Progenitor cell of endocrine pancreas (in vitro differentiated cells): ENCODE measurements at regions not wholly inside any gene's neighbourhood (a gene's known extent, or its start where the extent isn't known, plus 50 kb on each side); places are given as distances from the start of the nearest gene placed in this dataset.

Experiments used
- DNase-seq: peaks from one replicate; pipeline ENCODE4 v3.0.0; 2021; ENCODE audit warnings: low spot score; ENCODE audit not compliant: unreplicated experiment
- H3K27ac Mint-ChIP-seq: 2 replicates; pipeline ENCODE4 v1.8.0; 2021; ENCODE audit warnings: mild to moderate bottlenecking, moderate library complexity, mixed read lengths
- H3K27me3 Mint-ChIP-seq: 2 replicates; pipeline ENCODE4 v1.8.0; 2021; ENCODE audit warnings: mixed read lengths
- H3K36me3 Mint-ChIP-seq: 2 replicates; pipeline ENCODE4 v1.8.0; 2022; ENCODE audit warnings: mixed read lengths; ENCODE audit not compliant: insufficient read depth
- H3K4me1 Mint-ChIP-seq: 2 replicates; pipeline ENCODE4 v1.8.0; 2021; ENCODE audit warnings: low read depth, mixed read lengths
- H3K4me3 Mint-ChIP-seq: 2 replicates; pipeline ENCODE4 v1.8.0; 2021; ENCODE audit warnings: low read depth, mild to moderate bottlenecking, moderate library complexity, mixed read lengths
- H3K9me3 Mint-ChIP-seq: 2 replicates; pipeline ENCODE4 v1.8.0; 2021; ENCODE audit warnings: low read depth, mixed read lengths
- CTCF ChIP-seq: fragments of 200-600 bp; sonication (generic); IDR thresholded peaks from one replicate; pipeline ENCODE4 v1.5.0; 2021; ENCODE audit warnings: antibody characterized with exemption, mild to moderate bottlenecking; ENCODE audit not compliant: unreplicated experiment

DNA sequence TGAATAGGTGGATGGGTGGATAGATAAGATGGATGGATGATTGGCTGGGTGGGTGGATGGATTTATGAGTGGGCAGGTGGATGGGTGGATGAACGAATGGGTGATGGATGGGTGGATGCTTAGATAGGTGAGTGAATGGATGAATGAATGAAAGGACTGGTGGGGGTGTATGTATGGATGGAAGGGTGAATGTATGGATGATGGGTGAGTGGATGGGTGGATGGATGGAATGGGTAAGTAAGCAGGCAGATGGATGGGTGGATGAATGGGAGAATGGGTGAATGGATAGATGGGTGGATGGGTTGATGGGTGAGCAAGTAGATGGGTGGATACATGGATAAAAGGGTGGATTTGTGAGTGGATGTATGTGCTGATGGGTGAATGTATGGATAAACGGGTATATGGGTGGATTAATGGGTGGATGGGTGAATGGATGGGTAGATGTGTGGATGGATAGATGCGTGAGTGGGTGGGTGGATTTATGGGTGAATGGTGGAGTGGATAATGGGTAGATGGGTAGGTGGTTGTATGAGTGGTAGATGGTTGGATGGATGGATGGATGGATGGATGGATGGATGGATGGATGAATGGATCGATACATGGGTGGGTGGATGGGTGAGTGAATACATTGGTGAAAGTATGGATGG is 682.6 kb downstream of the HS3ST4 start:
- no peak for TF ChIP-seq CTCF
- Mint-ChIP-seq H3K27ac (no peak overlapping the region), H3K4me3 (no peak overlapping the region), H3K4me1 (no peaks in the 10 kb centered on the region), H3K27me3 (peaks cover 3% of the 10 kb centered on the region), H3K36me3 (no peaks in the 10 kb centered on the region), H3K9me3 (no peaks in the 10 kb centered on the region)
- no peak for DNase-seq

DNA sequence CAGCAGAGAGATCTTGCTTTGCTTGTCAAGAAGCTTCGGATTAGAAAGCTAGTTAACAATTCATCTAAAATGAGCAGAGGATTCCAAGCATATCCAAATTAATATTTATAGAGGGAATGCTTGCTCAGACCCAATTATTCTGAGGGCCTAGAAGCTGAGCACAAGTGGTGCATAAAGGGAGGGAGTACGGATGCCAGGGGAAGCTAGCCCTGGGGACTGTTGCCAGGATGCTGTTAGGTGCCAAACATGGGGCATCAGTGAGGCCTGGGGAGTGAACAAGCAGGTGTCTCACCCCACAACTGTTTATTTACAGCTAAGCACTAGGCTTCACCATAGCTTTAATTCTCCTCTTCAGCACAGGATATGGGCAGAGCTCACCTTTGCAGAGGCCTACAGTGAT is 684.1 kb upstream of the C16orf82 start:
- Mint-ChIP-seq H3K36me3 (no peaks in the 10 kb centered on the region), H3K27ac (no peak overlapping the region), H3K4me3 (no peak overlapping the region), H3K9me3 (no peaks in the 10 kb centered on the region), H3K4me1 (no peaks in the 10 kb centered on the region), H3K27me3 (peaks cover 22% of the 10 kb centered on the region)
- TF ChIP-seq CTCF = no peak
- no peak for DNase-seq

DNA sequence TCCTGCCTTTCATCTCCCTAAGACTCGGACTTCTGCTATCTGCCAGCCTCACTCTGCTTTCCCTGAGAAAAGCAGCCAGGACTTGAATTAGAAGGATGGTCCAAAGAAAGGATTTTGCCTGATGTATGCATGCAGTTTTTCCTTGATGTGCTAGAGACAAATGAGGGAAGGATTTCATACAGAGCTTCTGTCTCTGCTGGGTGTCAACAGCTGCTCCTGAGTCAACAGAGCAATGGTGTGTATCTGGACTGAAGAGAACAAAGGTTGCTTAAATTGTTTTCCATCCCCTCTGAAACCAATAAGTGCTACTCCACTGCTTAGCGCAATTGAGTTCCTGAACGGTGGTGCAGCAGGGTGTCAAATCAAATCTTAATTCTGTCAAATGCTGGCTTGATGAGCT is 680.6 kb upstream of the C16orf82 start:
- H3K27ac Mint-ChIP-seq = no peak overlapping the region

DNA sequence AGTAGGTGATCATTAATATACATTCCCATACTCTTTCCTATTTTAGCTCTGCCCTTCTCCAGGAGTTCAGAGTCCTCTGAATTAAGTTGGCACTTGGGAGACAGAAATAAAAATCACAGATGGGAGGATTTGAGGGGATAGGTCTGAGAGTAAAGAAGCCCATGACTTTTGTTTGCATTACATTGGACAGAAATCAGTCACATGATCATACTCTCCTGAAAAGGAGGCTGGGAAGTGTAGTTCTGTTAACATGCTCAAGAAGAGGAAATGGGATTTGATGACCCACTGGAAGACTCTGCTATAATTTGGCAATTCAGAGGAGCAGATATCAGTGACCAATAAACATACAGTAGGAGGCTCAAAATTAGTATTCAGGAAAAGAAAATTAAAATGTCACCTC is 674.9 kb upstream of the C16orf82 start:
- H3K36me3 Mint-ChIP-seq = no peaks in the 10 kb centered on the region
- H3K4me1 Mint-ChIP-seq = no peaks in the 10 kb centered on the region
- no peak overlapping the region for H3K27ac Mint-ChIP-seq
- no peak for DNase-seq
- H3K27me3 Mint-ChIP-seq = peaks cover 19% of the 10 kb centered on the region
- TF ChIP-seq CTCF = no peak
- H3K4me3 Mint-ChIP-seq = no peak overlapping the region
- no peaks in the 10 kb centered on the region for H3K9me3 Mint-ChIP-seq

More for the DNA sequence above, 680.6 kb upstream of the C16orf82 start:
- no peak for TF ChIP-seq CTCF
- Mint-ChIP-seq H3K4me3 (no peak overlapping the region), H3K27me3 (peaks cover 20% of the 10 kb centered on the region), H3K4me1 (no peaks in the 10 kb centered on the region), H3K36me3 (no peaks in the 10 kb centered on the region), H3K9me3 (no peaks in the 10 kb centered on the region)
- DNase-seq = no peak

DNA sequence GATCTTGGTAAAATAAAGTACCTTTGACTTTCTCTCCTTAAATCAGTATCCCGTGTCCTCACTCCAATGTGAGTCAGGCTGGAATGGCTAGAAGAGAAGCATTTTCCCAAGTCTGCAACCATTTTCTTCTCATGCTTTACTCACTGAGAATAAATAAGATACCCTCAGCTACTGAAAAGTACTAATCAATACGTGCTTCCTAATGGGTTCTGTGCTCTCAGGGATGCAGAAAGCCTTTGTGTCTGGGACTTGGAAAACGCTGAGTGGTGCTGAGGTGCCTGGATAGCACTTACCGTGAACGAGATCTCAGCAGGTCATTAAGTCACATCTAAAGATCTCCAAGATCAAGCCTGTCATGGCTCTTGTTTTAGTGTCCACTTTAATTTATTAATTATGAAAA is 672.3 kb upstream of the C16orf82 start:
- no peaks in the 10 kb centered on the region for H3K4me1 Mint-ChIP-seq
- H3K36me3 Mint-ChIP-seq = no peaks in the 10 kb centered on the region
- H3K27ac Mint-ChIP-seq = no peak overlapping the region
- peaks cover 25% of the 10 kb centered on the region for H3K27me3 Mint-ChIP-seq
- H3K9me3 Mint-ChIP-seq = no peaks in the 10 kb centered on the region
- H3K4me3 Mint-ChIP-seq = no peak overlapping the region
- DNase-seq = no peak
- no peak for TF ChIP-seq CTCF
